T follicular helper cell (primary cell): ENCODE measurements at regions not wholly inside any gene's neighbourhood (a gene's known extent, or its start where the extent isn't known, plus 50 kb on each side); places are given as distances from the start of the nearest gene placed in this dataset.
"Not testable (repeated sequence)": the region's sequence is repeated elsewhere in the genome, so short reads cannot be mapped to it uniquely, and the experiment has no call there.

ENCODE experiments used
- DNase-seq: peaks from one replicate; pipeline ENCODE4 v3.0.0-alpha.2; 2020; ENCODE audit warnings: low read depth

GRCh38 chr3:182138393-182138792 lies 426.7 kb downstream of the SOX2 start:
- no peak for DNase-seq

- no peak for DNase-seq
Observed at GRCh38 chr3:182139627-182140357, 428.1 kb downstream of the SOX2 start.

- DNase-seq: no peak
Observed at GRCh38 chr3:182142928-182143327, 431.2 kb downstream of the SOX2 start.

- no peak for DNase-seq
Observed at GRCh38 chr3:182143903-182144302, 432.2 kb downstream of the SOX2 start.

GRCh38 chr3:182148360-182148759 lies 436.6 kb downstream of the SOX2 start:
- DNase-seq: no peak

- DNase-seq: no peak
Observed at GRCh38 chr3:182149594-182149993, 437.9 kb downstream of the SOX2 start.

- not testable (repeated sequence) for DNase-seq
Observed at GRCh38 chr3:182156326-182156725, 444.6 kb downstream of the SOX2 start.

- no peak for DNase-seq
Observed at GRCh38 chr3:182165234-182165633, 453.5 kb downstream of the SOX2 start.

- DNase-seq: no peak
Observed at GRCh38 chr3:182172534-182172933, 460.8 kb downstream of the SOX2 start.

- DNase-seq: no peak
Observed at GRCh38 chr3:182178488-182179200, 466.9 kb downstream of the SOX2 start.

- DNase-seq: no peak
Observed at GRCh38 chr3:182179631-182180030, 467.9 kb downstream of the SOX2 start.

- DNase-seq: no peak
Observed at GRCh38 chr3:182180654-182181385, 469.1 kb downstream of the SOX2 start.

GRCh38 chr3:182182531-182182968 lies 470.8 kb downstream of the SOX2 start:
- no peak for DNase-seq

- DNase-seq: no peak
Observed at GRCh38 chr3:182183716-182184430, 472.1 kb downstream of the SOX2 start.

GRCh38 chr3:182185313-182185712 lies 473.6 kb downstream of the SOX2 start:
- DNase-seq: no peak

GRCh38 chr3:182190056-182190455 lies 478.3 kb downstream of the SOX2 start:
- no peak for DNase-seq

GRCh38 chr3:182198345-182198744 lies 486.6 kb downstream of the SOX2 start:
- DNase-seq: no peak

- DNase-seq: no peak
Observed at GRCh38 chr3:182201456-182202168, 489.9 kb downstream of the SOX2 start.

- DNase-seq: no peak
Observed at GRCh38 chr3:182212479-182213076, 500.9 kb downstream of the SOX2 start.

- no peak for DNase-seq
Observed at GRCh38 chr3:182214416-182214815, 502.7 kb downstream of the SOX2 start.

- no peak for DNase-seq
Observed at GRCh38 chr3:182215881-182216280, 504.2 kb downstream of the SOX2 start.
